Coronary artery (tissue), 2 donors: ENCODE measurements at regions not wholly inside any gene's neighbourhood (a gene's known extent, or its start where the extent isn't known, plus 50 kb on each side); places are given as distances from the start of the nearest gene placed in this dataset.

Source experiments
- DNase-seq: peaks from one replicate; pipeline ENCODE4 v3.0.0-alpha.2; 2017; ENCODE audit warnings: low spot score
- H3K27ac ChIP-seq, 2 donors: fragments of 200-600 bp; sonication (generic); one replicate each; pipeline ENCODE4 v1.5.1; 2016 to 2019
- H3K4me3 ChIP-seq: fragments of 200-600 bp; sonication (generic); 2 replicates; pipeline ENCODE4 v1.5.1; 2016; ENCODE audit warnings: mild to moderate bottlenecking, moderate library complexity
- TF ChIP-seq, protein P1 (sequence below): fragments of 200-600 bp; sonication (generic); IDR thresholded peaks from one replicate; pipeline ENCODE4 v1.5.1; 2019; ENCODE audit warnings: antibody characterized with exemption

GRCh38 chr6:9520417-9521151 lies 894.3 kb downstream of the TFAP2A start:
- TF ChIP-seq, protein P1, sequence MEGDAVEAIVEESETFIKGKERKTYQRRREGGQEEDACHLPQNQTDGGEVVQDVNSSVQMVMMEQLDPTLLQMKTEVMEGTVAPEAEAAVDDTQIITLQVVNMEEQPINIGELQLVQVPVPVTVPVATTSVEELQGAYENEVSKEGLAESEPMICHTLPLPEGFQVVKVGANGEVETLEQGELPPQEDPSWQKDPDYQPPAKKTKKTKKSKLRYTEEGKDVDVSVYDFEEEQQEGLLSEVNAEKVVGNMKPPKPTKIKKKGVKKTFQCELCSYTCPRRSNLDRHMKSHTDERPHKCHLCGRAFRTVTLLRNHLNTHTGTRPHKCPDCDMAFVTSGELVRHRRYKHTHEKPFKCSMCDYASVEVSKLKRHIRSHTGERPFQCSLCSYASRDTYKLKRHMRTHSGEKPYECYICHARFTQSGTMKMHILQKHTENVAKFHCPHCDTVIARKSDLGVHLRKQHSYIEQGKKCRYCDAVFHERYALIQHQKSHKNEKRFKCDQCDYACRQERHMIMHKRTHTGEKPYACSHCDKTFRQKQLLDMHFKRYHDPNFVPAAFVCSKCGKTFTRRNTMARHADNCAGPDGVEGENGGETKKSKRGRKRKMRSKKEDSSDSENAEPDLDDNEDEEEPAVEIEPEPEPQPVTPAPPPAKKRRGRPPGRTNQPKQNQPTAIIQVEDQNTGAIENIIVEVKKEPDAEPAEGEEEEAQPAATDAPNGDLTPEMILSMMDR = no peak
- DNase-seq = no peak
- Histone ChIP-seq H3K27ac (no peak overlapping the region), H3K4me3 (no peak overlapping the region)

DNA sequence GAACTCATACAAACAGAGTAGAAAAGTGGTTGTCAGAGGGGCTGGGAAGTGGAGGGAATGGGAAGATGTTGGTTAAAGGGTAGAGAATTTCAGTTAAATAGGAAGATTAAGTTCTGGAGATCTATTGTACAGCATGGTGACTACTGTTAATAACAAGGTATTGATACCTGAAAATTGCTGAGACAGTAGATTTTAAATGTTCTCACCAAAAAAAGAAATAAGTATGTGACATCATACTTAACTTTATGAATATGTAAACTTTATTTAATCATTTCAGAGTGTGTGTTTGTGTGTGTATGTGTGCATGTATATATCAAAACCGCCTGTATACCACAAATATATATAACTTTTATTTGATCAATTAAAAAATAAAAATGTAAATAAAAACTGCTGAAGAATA lies 896.4 kb downstream of the TFAP2A start:
- no peak for DNase-seq
- no peak overlapping the region for H3K27ac ChIP-seq
- TF ChIP-seq, protein P1 = no peak
- H3K4me3 ChIP-seq = no peak overlapping the region

DNA sequence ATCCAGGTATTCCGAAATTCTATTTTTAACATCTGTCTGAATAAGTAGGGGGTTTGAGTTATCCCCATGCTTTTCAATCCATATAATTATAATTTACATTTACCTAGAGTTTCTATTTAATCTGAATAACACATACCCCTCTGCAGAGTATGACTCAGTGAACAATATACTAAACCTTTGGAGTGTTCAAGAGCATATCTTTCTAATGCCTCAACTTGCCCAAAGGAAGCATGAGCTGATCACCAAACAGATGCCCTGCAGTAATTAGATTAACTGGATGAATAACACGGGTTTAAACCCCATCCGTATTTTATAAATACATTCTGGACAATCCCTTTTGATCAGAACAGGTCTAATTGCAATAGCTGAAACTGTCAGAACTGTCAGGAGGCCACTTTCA lies 897.1 kb downstream of the TFAP2A start:
- DNase-seq = no peak
- Histone ChIP-seq H3K27ac (no peak overlapping the region), H3K4me3 (no peak overlapping the region)
- TF ChIP-seq, protein P1 = no peak

DNA sequence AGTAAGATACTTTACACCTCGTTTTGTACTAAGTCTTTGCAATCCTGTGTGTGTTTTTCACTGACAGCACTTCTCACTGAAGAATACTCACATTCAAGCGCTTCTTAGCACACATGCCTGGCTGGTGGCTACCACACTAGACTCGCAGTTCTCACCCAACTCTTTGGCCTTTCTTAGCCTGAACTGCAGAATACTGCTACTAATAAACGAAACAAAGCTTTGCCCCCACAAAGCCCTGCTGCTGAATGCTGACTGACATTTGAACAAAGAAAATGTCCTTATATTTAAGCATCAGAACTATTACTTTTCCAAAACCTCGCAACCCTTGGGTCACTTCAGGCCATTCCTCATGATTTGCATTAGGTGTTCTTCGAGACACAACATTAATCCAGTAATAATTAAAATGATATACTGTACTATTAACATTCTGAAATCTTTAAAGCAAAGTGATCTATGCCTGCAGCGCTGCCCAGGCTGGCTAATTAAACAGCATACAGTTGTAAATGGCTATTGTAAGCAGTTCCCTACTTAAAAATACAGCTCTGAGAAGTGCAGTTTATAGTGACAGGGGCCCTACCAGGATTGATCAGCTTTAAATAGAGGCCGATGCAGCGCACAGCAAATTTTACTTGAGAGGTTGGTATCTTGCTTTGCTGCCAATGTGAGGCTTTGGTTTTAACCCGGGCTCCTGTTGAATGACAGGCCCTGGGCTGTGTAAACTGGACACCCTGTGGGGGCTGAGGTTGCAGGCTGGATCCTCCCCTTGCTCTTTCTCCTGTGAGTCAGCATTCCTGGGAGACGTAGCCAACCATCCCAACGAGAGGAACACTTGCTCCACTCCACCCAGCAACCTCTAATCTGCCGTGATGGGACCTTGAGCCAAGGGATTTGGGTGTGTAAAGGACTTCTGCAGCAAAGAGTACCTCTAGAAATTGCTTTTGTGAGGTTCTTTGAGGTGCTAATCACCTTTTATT lies 899.0 kb downstream of the TFAP2A start:
- H3K4me3 ChIP-seq = no peak overlapping the region
- TF ChIP-seq, protein P1 = no peak
- no peak overlapping the region for H3K27ac ChIP-seq
- DNase-seq = no peak

DNA sequence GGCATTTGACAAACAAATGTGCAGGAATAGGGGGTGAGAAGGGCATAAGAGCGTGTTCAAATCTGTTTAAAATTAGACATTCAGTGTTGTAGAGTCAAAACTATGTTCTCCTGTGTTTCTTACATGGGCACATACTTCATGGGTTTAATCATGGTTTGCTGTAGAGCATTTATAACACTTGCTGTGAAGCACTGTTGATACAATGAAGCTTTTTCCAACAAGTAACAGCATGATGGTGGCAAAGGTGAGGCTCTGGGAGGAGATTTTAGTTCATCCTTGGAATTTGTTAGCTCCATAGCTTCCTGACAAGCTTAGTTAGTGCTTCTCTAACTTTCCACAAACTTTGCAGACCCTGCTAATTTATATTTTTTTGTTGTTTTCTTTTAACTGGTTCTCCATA lies 900.7 kb downstream of the TFAP2A start:
- Histone ChIP-seq H3K27ac (no peak overlapping the region), H3K4me3 (no peak overlapping the region)
- TF ChIP-seq, protein P1 = no peak
- DNase-seq = no peak

- TF ChIP-seq, protein P1 = no peak
- H3K4me3 ChIP-seq = no peak overlapping the region
- DNase-seq = no peak
- no peak overlapping the region for H3K27ac ChIP-seq
Observed at GRCh38 chr6:9511157-9511556, 903.7 kb downstream of the TFAP2A start.
